GM04504 (cell line): ENCODE measurements at regions not wholly inside any gene's neighbourhood (a gene's known extent, or its start where the extent isn't known, plus 50 kb on each side); places are given as distances from the start of the nearest gene placed in this dataset.

Source experiments
- DNase-seq: peaks from one replicate; pipeline ENCODE4 v3.0.0-alpha.2; 2012; ENCODE audit warnings: low read depth

- no peak for DNase-seq
These were observed 432.7 kb upstream of the KLF4 start for GRCh38 chr9:107922260-107922659.

GRCh38 chr9:107919263-107919662, 429.7 kb upstream of the KLF4 start:
- no peak for DNase-seq

- DNase-seq = no peak
These were observed 429.2 kb upstream of the KLF4 start for GRCh38 chr9:107918749-107919148.

GRCh38 chr9:107914151-107914550, 424.6 kb upstream of the KLF4 start:
- no peak for DNase-seq

- no peak for DNase-seq
These were observed 418.1 kb upstream of the KLF4 start for GRCh38 chr9:107907715-107908114.

GRCh38 chr9:107907255-107907654, 417.7 kb upstream of the KLF4 start:
- DNase-seq = no peak

- DNase-seq = no peak
These were observed 416.5 kb upstream of the KLF4 start for GRCh38 chr9:107906074-107906473.

GRCh38 chr9:107905308-107906020, 415.9 kb upstream of the KLF4 start:
- no peak for DNase-seq

GRCh38 chr9:107899961-107900330, 410.4 kb upstream of the KLF4 start:
- DNase-seq = no peak

- DNase-seq = no peak
These were observed 409.2 kb upstream of the KLF4 start for GRCh38 chr9:107898761-107899160.

GRCh38 chr9:107896544-107896943, 407.0 kb upstream of the KLF4 start:
- DNase-seq = no peak

- DNase-seq = no peak
These were observed 406.0 kb upstream of the KLF4 start for GRCh38 chr9:107895501-107896001.

GRCh38 chr9:107894572-107895261, 405.1 kb upstream of the KLF4 start:
- no peak for DNase-seq

GRCh38 chr9:107890921-107891465, 401.4 kb upstream of the KLF4 start:
- no peak for DNase-seq

GRCh38 chr9:107888773-107889227, 399.2 kb upstream of the KLF4 start:
- no peak for DNase-seq

GRCh38 chr9:107886826-107887225, 397.3 kb upstream of the KLF4 start:
- no peak for DNase-seq

- DNase-seq = no peak
These were observed 394.0 kb upstream of the KLF4 start for GRCh38 chr9:107883496-107884124.

GRCh38 chr9:107881626-107882300, 392.2 kb upstream of the KLF4 start:
- DNase-seq = no peak

- DNase-seq = no peak
These were observed 388.9 kb upstream of the KLF4 start for GRCh38 chr9:107878462-107878861.

- no peak for DNase-seq
These were observed 386.0 kb upstream of the KLF4 start for GRCh38 chr9:107875571-107875980.

GRCh38 chr9:107874591-107875369, 385.2 kb upstream of the KLF4 start:
- no peak for DNase-seq
